GM19351 (cell line): ENCODE measurements at regions not wholly inside any gene's neighbourhood (a gene's known extent, or its start where the extent isn't known, plus 50 kb on each side); places are given as distances from the start of the nearest gene placed in this dataset.
"Not testable (repeated sequence)": the region's sequence is repeated elsewhere in the genome, so short reads cannot be mapped to it uniquely, and the experiment has no call there.

Experiments
- ATAC-seq: cut with Tn5 transposase; IDR thresholded peaks from one replicate; pipeline ENCODE4 v1.9.1; 2021; ENCODE audit warnings: mild to moderate bottlenecking, moderate library complexity; ENCODE audit not compliant: unreplicated experiment

GRCh38 chr18:71125581-71125980 is 836.7 kb downstream of the SOCS6 start:
- ATAC-seq = no peak

GRCh38 chr18:71116535-71116934 is 827.7 kb downstream of the SOCS6 start:
- no peak for ATAC-seq

DNA sequence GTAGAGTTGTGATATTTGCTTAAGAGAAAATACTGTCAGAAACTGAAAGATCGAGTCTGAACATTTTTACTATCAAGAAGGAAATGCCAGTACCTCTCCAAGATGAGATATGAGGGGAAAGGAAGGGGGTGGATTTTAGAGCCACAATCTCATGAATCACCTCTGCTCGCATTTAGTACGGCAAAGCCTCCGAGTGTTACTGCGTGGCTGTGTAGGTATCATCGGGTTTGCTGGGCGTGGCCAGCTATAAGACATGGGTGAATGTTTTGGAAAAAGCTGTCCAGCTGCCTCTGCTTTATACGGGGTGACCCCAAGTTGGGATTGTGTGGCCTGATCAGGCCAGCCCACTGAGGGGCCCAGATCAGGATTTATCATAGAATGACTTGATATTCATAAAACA is 826.4 kb downstream of the SOCS6 start:
- ATAC-seq = no peak

DNA sequence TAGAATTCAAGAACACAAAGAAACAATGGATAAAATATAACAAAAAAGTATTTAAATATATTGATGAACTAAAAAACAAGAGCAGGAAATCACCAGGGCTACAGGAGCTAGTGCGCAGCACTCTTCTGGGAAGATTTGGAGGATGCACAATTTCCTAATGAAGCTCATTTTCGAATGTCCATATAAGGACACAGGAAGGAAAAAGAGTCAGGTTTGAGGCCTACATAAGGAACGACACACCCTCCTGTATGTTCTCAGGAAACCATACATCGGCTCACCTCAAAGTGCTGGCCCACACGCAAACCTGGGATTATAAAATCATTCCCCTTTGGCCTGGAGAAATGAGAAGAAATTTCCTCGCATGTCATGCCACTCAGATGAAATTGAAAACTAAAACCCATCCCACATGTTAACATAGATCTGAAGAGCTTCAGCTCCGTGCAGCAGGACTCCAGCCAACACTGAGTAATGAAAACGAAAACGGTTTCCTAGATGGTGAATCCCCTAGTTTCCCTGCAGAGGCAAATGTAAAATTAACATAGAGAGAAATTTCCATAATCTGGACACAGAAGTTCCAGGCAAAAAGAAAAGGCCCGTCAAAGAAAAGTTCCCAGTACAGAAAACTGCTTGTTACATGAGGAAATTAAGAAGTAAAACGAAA is 825.8 kb downstream of the SOCS6 start:
- ATAC-seq = no peak

DNA sequence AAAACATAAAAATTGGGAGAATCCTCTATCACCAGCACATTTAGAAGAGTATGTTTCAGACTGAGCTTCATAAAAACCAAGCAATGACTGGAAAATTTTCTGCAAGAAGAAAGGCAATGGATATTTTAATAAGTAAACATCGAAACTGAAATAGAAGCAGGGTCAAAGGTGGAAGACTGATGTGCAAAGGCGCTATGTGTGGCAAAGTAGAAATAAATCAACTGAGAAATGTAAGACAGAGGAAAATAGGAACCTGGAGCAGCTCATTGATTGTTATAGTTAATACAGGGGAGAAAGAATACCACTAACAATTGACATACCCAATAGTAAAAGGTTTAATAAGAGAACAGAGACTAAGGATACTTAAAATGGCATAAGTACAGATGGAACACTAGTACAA is 818.4 kb downstream of the SOCS6 start:
- ATAC-seq = no peak

DNA sequence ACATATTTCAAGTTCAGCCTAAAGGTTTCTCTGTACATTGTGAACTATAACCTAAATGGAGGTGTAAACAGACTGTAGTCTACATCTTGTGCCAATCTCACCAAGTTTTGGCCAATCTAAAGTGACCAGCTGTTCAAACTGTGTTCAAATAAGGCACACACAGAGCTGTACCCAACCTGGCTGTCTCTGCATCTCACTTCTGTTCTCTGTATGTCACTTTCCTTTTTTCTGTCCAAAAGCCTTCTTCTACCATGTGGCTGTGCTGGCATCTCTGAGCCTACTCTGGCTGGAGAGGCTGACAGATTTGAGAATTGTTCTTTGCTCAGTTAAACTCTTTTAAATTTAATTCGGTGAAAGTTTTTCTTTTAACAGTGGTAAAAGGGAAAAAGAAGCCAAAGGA is 817.9 kb downstream of the SOCS6 start:
- no peak for ATAC-seq

DNA sequence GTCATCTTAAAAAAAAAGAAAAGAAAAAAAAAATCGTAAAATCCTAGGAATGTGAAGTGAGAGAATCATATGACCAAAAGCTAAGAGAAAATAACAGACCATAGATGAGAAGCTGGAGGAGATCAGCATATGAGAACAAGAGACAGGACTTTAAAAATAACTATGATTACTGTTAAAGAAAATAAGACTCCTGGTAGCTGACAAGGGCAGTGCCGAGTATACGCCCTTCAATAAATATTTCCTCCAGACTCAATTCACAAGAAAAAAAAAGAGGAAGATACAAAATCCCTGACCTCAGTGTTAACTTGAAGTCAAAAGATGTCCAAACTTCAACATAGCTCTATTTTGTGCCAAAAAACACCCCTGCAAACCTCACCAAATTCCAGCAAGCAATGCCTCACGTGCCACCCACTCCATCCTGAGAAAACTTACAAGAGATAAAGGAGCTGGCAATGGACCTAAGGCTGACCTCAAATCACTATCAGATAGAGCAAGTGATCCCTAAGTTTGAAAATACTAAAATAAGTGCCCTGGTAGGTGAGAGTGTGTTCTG is 817.2 kb downstream of the SOCS6 start:
- no peak for ATAC-seq

DNA sequence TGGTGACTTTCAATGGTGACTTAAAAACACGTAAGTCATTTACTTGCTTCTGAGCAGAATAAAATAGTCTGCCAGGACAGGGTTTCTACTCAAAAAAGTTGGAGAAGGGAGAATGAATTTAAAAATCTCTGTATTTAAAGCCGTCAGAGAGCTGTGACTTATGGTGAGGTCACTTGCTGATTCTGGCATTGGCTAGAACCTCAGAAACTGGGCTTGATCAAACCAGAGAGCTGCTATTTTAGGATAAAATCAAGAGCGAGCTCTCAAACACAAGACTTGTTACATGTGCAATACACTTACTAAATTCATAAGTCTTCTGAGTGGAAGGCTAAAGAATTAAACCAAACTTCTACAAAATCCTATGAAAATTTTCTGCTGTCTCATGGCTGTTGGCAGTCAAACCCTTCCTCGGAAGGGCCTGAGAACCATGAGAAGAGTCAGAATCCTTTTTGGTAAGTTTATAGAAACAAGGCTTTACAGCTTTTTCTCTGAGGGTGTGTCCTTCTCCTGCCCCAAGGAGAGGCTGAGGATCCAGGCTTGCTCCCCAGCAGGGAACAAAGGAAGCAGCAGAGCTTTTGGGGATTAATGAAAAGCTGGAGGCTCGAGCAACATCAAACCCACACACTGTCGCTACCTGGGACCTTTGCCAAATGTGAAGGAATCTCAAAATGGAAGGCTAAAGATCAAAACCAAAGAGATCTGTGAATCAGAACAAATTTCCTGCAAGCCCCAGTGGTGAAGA is 816.4 kb downstream of the SOCS6 start:
- ATAC-seq = no peak

- ATAC-seq = no peak
These were observed 790.8 kb downstream of the SOCS6 start for GRCh38 chr18:71079606-71080005.

DNA sequence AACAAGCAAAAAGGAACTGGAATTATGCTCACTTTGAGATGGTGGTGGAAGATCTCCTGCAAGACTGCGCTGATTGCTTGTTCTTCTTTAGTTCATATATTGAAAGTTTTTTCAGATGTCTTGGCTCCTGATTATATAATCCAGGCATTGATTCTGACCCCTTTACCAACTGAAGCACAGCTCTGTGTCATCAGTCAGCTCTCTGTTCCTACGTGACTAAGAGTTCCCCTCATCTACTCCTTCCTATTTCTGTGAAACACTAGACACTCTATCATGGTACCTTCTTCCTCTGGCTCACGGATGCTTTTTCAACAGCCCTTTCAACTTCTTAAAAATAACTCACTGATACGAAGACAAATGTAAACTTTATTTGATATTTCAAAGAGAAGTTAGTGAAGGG is 788.6 kb downstream of the SOCS6 start:
- ATAC-seq = no peak

- no peak for ATAC-seq
These were observed 786.3 kb downstream of the SOCS6 start for GRCh38 chr18:71075147-71075546.

GRCh38 chr18:71068338-71068737 is 779.5 kb downstream of the SOCS6 start:
- no peak for ATAC-seq

DNA sequence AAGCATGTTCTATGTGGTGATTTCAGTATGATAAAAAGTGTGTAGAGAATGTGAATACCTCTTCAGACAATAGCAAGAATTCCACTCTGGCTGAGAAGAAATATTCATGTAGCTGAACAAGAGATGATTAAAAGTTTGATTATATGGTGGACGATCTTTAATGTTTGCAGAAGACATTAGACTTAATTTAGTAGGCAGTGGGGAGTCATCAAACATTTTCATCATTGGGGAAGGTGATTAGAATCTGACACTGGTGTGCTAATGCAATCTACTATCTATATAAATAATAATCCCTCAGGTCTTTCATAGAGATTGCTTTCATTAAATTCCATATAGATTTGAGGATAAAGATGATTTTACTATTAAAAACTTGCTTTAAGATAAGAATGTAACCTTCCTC is 761.0 kb downstream of the SOCS6 start:
- no peak for ATAC-seq

DNA sequence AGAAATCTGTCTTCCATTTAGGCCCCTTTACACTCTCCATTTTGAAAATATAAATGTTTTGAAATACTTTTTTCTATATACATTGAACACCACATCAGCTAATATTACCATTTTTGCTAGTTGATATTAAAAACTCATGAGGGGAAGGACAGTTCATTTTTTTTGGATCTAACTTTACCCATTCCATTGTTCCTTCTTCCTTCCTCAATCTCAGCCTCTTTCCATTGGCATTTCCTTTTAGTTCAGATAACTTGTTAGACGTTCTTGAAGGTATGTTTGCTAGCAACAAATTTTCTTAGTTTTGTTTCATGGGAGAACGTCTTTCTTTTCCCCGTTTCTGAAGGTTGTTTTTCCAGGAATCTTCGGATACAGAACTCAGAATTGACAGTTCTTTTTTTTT is 759.0 kb downstream of the SOCS6 start:
- ATAC-seq = no peak

DNA sequence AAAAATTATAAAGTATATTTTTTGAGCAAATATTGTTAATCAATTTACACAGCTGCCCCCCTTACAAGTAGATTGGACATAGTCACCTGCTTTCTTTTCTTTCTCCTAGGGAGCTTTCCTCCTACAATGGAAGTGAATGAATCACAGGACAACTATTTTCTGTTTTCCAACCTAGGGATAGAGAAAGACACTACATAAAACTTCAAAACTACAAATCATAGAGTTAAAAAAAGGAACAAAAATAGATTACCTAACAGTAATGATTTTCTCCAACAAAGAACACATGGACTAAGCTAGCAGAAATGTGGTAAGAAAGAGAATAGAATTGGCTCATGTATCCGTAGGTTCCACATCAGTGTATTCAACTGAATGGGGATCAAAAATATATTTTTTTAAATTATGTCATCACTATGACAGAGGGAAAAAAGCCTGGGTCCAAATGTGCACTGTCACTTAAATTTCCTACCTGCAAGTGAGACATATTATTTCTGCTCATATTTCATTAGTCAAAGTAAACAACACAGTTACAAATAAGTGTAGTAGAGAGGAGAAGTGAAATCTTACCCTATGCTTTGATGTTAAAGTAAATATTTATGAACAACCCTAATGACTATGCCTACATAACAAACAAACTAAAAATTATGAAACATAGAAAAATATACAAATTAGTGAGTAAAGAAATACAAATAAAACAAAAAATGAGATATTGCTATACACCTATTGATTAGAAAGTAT is 756.7 kb downstream of the SOCS6 start:
- ATAC-seq = no peak

GRCh38 chr18:71040161-71040560 is 751.3 kb downstream of the SOCS6 start:
- no peak for ATAC-seq

- no peak for ATAC-seq
These were observed 749.4 kb downstream of the SOCS6 start for GRCh38 chr18:71038196-71038595.

DNA sequence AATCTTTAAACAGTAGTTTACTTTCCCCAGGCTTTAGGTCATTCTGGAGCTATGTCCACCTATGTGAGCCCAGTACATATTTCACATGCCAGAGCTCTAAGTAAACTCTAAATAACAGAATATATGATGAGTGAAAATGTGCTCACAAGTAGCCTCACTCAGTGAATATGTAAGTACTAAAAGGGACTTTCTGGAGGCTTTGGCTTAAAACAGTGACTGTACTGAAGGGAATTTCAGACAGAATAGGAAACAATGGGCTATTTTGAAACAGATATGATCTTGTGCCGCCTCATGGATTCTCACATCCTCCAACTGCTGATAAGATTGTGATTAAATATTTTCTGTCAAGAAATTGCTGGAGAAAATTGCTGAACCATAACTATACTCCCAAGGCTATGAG is 747.9 kb downstream of the SOCS6 start:
- no peak for ATAC-seq

- not testable (repeated sequence) for ATAC-seq
These were observed 742.7 kb downstream of the SOCS6 start for GRCh38 chr18:71031296-71032191.

DNA sequence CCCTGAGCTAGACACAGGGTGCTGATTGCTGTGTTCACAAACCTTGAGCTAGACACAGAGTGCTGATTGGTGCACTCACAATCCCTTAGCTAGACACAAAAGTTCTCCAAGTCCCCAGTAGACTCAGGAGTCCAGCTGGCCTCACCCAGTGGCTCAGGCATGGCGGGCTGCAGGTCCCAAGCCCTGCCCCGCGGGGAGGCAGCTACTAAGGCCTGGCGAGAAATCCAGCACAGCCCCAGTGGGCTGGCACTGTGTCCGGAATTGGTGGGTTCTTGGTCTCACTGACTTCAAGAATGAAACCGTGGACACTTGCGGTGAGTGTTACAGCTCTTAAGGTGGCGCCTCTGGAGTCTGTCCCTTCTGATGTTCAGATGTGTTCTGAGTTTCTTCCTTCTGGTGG is 741.2 kb downstream of the SOCS6 start:
- not testable (repeated sequence) for ATAC-seq

DNA sequence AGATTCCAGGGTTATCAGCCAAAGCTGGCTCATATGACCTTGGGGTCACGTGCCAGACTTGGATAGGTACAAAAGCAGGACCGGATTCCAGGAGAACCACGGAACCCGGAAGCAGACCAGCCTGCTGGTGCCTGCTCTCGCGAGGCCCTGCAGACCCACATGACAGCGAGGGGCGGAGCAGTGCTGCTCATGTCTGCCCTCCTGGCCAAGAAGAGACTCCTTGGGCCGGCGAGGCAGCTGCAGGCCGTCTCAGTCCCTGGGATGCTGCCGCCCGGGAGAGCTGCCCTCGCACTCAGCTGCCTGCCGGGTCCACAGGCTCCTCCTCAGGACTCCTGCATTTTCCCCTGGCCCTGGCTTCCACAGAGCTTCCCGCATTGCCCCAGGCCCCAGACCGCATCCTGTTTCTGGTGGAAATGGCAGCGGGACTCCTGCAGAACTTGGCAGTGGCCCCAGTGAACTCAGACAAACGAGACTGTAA is 739.5 kb downstream of the SOCS6 start:
- ATAC-seq = no peak
